ENCODE measurements at regions not wholly inside any gene's neighbourhood (a gene's known extent, or its start where the extent isn't known, plus 50 kb on each side); places are given as distances from the start of the nearest gene placed in this dataset.

- Histone ChIP-seq H3K9me3 (no peaks in the 10 kb centered on the region), H3K4me3 (no peak overlapping the region), H3K36me3 (ENCODE audit: low read depth, missing control alignments) (no peaks in the 10 kb centered on the region), H3K27me3 (no peaks in the 10 kb centered on the region), H3K4me1 (no peaks in the 10 kb centered on the region), H3K27ac (no peak overlapping the region)
- TF ChIP-seq POLR2A (IDR thresholded peaks at IDR 0.05), result no peak
- TF ChIP-seq, protein P1, sequence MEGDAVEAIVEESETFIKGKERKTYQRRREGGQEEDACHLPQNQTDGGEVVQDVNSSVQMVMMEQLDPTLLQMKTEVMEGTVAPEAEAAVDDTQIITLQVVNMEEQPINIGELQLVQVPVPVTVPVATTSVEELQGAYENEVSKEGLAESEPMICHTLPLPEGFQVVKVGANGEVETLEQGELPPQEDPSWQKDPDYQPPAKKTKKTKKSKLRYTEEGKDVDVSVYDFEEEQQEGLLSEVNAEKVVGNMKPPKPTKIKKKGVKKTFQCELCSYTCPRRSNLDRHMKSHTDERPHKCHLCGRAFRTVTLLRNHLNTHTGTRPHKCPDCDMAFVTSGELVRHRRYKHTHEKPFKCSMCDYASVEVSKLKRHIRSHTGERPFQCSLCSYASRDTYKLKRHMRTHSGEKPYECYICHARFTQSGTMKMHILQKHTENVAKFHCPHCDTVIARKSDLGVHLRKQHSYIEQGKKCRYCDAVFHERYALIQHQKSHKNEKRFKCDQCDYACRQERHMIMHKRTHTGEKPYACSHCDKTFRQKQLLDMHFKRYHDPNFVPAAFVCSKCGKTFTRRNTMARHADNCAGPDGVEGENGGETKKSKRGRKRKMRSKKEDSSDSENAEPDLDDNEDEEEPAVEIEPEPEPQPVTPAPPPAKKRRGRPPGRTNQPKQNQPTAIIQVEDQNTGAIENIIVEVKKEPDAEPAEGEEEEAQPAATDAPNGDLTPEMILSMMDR (IDR thresholded peaks at IDR 0.05), result no peak
- WGBS, 2 donors, result 82 to 100% methylated on average over 2 of the region's 2 CpGs
- no peak for DNase-seq
- intact Hi-C loops (cut with DNase I; ENCODE audit: low total_unique reads), result no loop called here
These were observed 121.8 kb upstream of the C1GALT1C1 start for GRCh38 chrX:120751683-120752082.

DNA sequence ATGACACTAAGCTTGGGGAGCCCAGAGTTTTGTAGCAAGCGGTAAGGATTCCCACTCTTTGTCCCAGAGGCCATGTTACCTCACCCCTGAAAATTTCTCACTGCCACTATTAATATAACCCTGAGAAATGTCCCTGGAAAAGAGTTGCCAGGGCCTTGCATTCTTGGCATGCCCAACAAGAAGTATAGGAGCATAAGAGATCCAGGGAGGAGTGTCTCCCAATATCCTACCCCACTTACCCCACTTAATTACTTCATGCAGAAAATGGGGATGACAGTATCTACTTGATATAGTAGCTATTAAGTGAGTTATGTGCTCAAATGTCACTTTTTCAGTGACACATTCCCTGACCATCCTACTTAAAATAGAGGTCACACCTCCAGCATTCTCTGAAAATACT is 120.5 kb upstream of the C1GALT1C1 start:
- no peak overlapping the region for H3K4me3 ChIP-seq
- no peak overlapping the region for H3K27ac ChIP-seq
- H3K27me3 ChIP-seq, result no peaks in the 10 kb centered on the region
- 93 to 100% methylated on average over 1 of the region's 1 CpG for WGBS, 2 donors
- no peaks in the 10 kb centered on the region for H3K9me3 ChIP-seq
- no peak for DNase-seq
- H3K36me3 ChIP-seq (ENCODE audit: low read depth, missing control alignments), result no peaks in the 10 kb centered on the region
- intact Hi-C loops (cut with DNase I; ENCODE audit: low total_unique reads), result no loop called here
- no peaks in the 10 kb centered on the region for H3K4me1 ChIP-seq
- TF ChIP-seq POLR2A (IDR thresholded peaks at IDR 0.05), result no peak
- TF ChIP-seq, protein P1 (IDR thresholded peaks at IDR 0.05), result no peak

DNA sequence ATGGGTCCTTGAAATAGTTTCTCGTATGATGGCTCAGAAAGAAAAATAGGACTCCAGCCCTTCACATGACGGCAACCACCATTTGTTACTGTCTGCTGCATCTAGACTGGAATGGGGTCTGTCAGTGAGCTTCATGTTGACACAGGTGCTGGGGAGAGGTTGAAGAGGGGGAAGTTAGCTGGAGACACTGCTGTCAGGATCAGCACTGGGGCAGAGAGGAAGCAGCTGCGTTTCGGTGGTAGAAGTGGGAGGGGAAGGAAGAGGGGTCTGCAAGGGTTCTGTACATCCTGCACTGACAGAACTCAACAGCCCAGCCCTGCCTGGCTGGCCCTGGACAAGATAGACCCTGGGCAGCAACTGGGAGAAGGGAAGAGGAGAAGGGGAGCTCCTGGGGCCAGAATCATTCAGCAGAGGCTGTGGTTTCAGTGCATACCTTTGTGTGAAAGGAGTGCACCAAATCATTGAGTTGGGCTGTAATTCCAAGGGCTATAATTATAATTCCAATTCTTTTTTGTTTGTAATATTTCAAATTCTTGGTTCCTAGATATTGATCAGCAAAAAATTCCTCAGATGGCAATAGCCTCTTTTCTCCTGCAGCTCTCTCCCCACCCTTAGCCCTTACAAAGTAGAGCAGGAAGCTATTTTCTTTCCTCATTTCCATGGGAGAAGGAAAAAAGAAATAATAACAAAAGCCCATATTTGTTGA is 119.4 kb upstream of the C1GALT1C1 start:
- Histone ChIP-seq H3K27me3 (no peaks in the 10 kb centered on the region), H3K9me3 (no peaks in the 10 kb centered on the region), H3K4me1 (no peaks in the 10 kb centered on the region), H3K36me3 (ENCODE audit: low read depth, missing control alignments) (no peaks in the 10 kb centered on the region), H3K27ac (no peak overlapping the region), H3K4me3 (no peak overlapping the region)
- WGBS, 2 donors, result 34 to 60% methylated on average over 4 of the region's 4 CpGs
- intact Hi-C loops (cut with DNase I; ENCODE audit: low total_unique reads), result no loop called here
- DNase-seq, result no peak
- TF ChIP-seq POLR2A (IDR thresholded peaks at IDR 0.05), result no peak
- TF ChIP-seq, protein P1 (IDR thresholded peaks at IDR 0.05), result no peak

GRCh38 chrX:120746153-120746552 is 116.3 kb upstream of the C1GALT1C1 start:
- no peaks in the 10 kb centered on the region for H3K36me3 ChIP-seq (ENCODE audit: low read depth, missing control alignments)
- no peak for DNase-seq
- WGBS, 2 donors, result 84 to 100% methylated on average over 2 of the region's 2 CpGs
- no peaks in the 10 kb centered on the region for H3K4me1 ChIP-seq
- no peaks in the 10 kb centered on the region for H3K27me3 ChIP-seq
- H3K9me3 ChIP-seq, result no peaks in the 10 kb centered on the region
- H3K27ac ChIP-seq, result no peak overlapping the region
- intact Hi-C loops (cut with DNase I; ENCODE audit: low total_unique reads), result no loop called here
- H3K4me3 ChIP-seq, result no peak overlapping the region
- no peak for TF ChIP-seq POLR2A (IDR thresholded peaks at IDR 0.05)
- TF ChIP-seq, protein P1 (IDR thresholded peaks at IDR 0.05), result no peak
